ENCODE measurements at regions not wholly inside any gene's neighbourhood (a gene's known extent, or its start where the extent isn't known, plus 50 kb on each side); places are given as distances from the start of the nearest gene placed in this dataset.
A peak's percentile ranks its signal among the peaks of the same experiment; 100 is the strongest.

DNA sequence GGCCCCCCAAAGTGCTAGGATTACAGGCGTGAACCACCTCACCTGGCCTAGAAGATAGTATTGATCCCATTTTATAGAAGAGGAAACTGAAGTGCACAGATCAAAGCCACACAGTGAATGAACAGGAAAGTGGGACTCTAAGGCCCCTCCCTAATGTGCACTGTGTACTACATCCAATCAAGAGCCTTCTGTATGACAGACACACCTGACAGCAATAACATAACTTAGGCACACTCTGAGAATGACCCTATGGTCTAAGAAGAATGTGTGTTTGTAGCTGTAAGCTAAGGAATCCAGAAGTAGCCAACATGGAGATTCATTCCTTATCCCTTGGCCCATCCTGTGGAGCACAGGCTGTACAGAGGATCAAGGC is 271.2 kb downstream of the SMARCA2 start:
- no peak overlapping the region for H3K27ac Mint-ChIP-seq (ENCODE audit: unreplicated experiment)
- H3K27me3 Mint-ChIP-seq (ENCODE audit: unreplicated experiment): no peaks in the 10 kb centered on the region
- no peaks in the 10 kb centered on the region for H3K36me3 Mint-ChIP-seq (ENCODE audit: unreplicated experiment)
- no peak for DNase-seq
- no peak overlapping the region for H3K4me3 Mint-ChIP-seq (ENCODE audit: unreplicated experiment)
- TF ChIP-seq, protein P1, sequence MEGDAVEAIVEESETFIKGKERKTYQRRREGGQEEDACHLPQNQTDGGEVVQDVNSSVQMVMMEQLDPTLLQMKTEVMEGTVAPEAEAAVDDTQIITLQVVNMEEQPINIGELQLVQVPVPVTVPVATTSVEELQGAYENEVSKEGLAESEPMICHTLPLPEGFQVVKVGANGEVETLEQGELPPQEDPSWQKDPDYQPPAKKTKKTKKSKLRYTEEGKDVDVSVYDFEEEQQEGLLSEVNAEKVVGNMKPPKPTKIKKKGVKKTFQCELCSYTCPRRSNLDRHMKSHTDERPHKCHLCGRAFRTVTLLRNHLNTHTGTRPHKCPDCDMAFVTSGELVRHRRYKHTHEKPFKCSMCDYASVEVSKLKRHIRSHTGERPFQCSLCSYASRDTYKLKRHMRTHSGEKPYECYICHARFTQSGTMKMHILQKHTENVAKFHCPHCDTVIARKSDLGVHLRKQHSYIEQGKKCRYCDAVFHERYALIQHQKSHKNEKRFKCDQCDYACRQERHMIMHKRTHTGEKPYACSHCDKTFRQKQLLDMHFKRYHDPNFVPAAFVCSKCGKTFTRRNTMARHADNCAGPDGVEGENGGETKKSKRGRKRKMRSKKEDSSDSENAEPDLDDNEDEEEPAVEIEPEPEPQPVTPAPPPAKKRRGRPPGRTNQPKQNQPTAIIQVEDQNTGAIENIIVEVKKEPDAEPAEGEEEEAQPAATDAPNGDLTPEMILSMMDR (IDR thresholded peaks at IDR 0.05; ENCODE audit: partially characterized antibody, unreplicated experiment): no peak
- H3K4me1 Mint-ChIP-seq (ENCODE audit: low read depth, unreplicated experiment): peaks cover 1% of the 10 kb centered on the region
- no peaks in the 10 kb centered on the region for H3K9me3 Mint-ChIP-seq (ENCODE audit: unreplicated experiment)

DNA sequence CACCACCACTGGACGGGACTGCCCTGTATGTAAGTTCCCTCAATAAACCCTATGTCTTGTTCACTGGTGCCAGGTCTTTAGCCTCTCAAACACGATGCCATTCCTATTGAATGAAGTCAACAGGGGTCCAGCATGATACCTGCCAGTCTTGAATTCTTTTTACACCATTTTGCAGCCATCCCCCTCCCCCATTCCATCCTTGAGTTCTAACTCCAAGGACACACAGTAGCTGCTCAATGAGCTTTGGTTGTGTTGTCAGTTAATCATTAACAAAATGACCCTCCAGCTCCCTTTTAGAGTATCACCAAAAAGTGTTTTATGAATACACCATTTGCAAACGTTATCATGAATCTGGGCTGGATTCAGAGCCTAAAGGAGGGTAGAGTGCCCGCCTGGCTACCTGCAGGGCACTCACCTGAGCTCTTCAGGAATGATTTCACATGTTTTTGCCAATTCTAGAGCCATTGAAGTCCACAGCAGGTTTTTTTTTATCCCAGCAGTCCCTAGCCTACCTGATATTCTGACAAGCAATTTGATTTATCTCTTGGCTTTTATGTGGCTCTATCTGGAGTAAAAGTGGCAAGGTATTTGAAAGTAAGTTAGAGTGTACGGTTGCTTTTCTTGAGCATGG is 271.8 kb downstream of the SMARCA2 start:
- H3K9me3 Mint-ChIP-seq (ENCODE audit: unreplicated experiment): peaks cover 2% of the 10 kb centered on the region
- H3K4me3 Mint-ChIP-seq (ENCODE audit: unreplicated experiment): no peak overlapping the region
- peaks cover 3% of the 10 kb centered on the region for H3K4me1 Mint-ChIP-seq (ENCODE audit: low read depth, unreplicated experiment)
- no peak for DNase-seq
- no peak overlapping the region for H3K27ac Mint-ChIP-seq (ENCODE audit: unreplicated experiment)
- no peaks in the 10 kb centered on the region for H3K36me3 Mint-ChIP-seq (ENCODE audit: unreplicated experiment)
- H3K27me3 Mint-ChIP-seq (ENCODE audit: unreplicated experiment): peaks cover 1% of the 10 kb centered on the region
- TF ChIP-seq, protein P1 (IDR thresholded peaks at IDR 0.05; ENCODE audit: partially characterized antibody, unreplicated experiment): no peak

DNA sequence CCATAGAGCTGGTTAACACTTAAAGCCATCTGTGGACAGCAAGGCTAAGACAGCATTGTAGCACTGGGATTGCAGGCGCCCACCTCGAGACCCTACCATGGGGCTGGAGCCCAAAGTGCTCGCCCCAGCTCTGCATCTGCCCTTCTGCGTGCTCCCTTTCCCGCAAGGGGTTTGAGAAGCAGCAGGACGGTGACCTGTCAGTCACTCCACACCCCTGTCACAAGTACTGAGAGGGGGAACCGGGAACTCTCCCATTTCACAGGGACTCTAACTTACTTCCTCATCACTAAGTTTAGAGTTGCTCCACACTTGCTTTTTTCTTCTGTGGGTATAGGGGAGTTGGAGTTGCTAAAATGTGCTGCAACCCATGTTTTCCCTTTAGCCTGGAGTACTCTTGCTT is 273.2 kb downstream of the SMARCA2 start:
- H3K36me3 Mint-ChIP-seq (ENCODE audit: unreplicated experiment): no peaks in the 10 kb centered on the region

DNA sequence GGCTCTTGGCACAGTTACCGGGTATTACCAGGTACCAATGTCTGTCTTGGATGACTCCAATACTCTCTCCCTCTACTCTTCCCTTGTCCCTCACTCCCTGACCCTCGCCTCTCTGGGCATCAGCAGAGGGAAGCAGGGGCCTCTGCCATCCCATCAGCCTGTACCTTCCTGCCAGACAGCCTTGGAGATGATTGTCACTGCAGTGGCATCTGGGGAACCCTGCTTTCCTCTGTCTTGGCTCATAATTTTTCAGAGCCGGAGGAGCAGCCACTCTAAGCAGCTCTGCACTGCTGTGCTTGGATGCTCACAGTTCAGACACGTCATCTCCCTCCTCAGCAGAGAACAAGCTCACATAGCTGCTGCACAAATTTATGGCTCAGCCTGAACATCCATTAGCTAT is 274.1 kb downstream of the SMARCA2 start:
- Mint-ChIP-seq H3K4me3 (ENCODE audit: unreplicated experiment) (no peak overlapping the region), H3K4me1 (ENCODE audit: low read depth, unreplicated experiment) (peaks cover 4% of the 10 kb centered on the region), H3K36me3 (ENCODE audit: unreplicated experiment) (no peaks in the 10 kb centered on the region), H3K27ac (ENCODE audit: unreplicated experiment) (no peak overlapping the region), H3K9me3 (ENCODE audit: unreplicated experiment) (peaks cover 2% of the 10 kb centered on the region), H3K27me3 (ENCODE audit: unreplicated experiment) (peaks cover 1% of the 10 kb centered on the region)
- TF ChIP-seq, protein P1 (IDR thresholded peaks at IDR 0.05; ENCODE audit: partially characterized antibody, unreplicated experiment): no peak
- DNase-seq: no peak

More for the DNA sequence above, 273.2 kb downstream of the SMARCA2 start:
- Mint-ChIP-seq H3K27ac (ENCODE audit: unreplicated experiment) (no peak overlapping the region), H3K4me3 (ENCODE audit: unreplicated experiment) (no peak overlapping the region), H3K4me1 (ENCODE audit: low read depth, unreplicated experiment) (peaks cover 4% of the 10 kb centered on the region), H3K27me3 (ENCODE audit: unreplicated experiment) (peaks cover 1% of the 10 kb centered on the region), H3K9me3 (ENCODE audit: unreplicated experiment) (peaks cover 2% of the 10 kb centered on the region)
- no peak for DNase-seq
- TF ChIP-seq, protein P1 (IDR thresholded peaks at IDR 0.05; ENCODE audit: partially characterized antibody, unreplicated experiment): no peak

DNA sequence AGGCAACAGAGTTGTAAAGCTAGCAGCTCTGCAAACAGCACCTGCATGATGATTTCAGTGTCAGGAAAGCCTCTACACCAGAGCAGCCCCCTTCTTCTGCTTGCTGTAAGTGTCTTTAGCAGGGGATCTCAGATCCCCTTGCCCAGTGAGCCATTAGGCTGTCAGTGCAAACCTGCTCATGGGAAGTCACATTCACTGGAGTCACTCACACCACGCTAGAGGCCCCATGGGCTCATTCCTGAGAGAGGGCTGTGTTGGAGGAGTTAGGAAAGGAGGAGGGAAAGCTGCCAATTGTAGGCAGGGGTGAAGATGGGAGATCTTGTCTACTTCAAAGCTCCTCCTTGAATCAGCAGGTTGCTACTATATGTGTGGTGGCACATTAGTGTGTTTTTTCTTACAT is 275.2 kb downstream of the SMARCA2 start:
- DNase-seq: peak; percentile 24
- no peak overlapping the region for H3K27ac Mint-ChIP-seq (ENCODE audit: unreplicated experiment)
- no peaks in the 10 kb centered on the region for H3K36me3 Mint-ChIP-seq (ENCODE audit: unreplicated experiment)
- peaks cover 1% of the 10 kb centered on the region for H3K27me3 Mint-ChIP-seq (ENCODE audit: unreplicated experiment)
- peaks cover 4% of the 10 kb centered on the region for H3K4me1 Mint-ChIP-seq (ENCODE audit: low read depth, unreplicated experiment)
- TF ChIP-seq, protein P1 (IDR thresholded peaks at IDR 0.05; ENCODE audit: partially characterized antibody, unreplicated experiment): no peak
- H3K9me3 Mint-ChIP-seq (ENCODE audit: unreplicated experiment): peaks cover 4% of the 10 kb centered on the region
- no peak overlapping the region for H3K4me3 Mint-ChIP-seq (ENCODE audit: unreplicated experiment)

All from glutamatergic neuron (in vitro differentiated cells).